HG03460 (cell line): ENCODE measurements at regions not wholly inside any gene's neighbourhood (a gene's known extent, or its start where the extent isn't known, plus 50 kb on each side); places are given as distances from the start of the nearest gene placed in this dataset.
"Not testable (repeated sequence)": the region's sequence is repeated elsewhere in the genome, so short reads cannot be mapped to it uniquely, and the experiment has no call there.

Experiments used
- ATAC-seq: cut with Tn5 transposase; IDR thresholded peaks from one replicate; pipeline ENCODE4 v1.9.1; 2021; ENCODE audit not compliant: unreplicated experiment

DNA sequence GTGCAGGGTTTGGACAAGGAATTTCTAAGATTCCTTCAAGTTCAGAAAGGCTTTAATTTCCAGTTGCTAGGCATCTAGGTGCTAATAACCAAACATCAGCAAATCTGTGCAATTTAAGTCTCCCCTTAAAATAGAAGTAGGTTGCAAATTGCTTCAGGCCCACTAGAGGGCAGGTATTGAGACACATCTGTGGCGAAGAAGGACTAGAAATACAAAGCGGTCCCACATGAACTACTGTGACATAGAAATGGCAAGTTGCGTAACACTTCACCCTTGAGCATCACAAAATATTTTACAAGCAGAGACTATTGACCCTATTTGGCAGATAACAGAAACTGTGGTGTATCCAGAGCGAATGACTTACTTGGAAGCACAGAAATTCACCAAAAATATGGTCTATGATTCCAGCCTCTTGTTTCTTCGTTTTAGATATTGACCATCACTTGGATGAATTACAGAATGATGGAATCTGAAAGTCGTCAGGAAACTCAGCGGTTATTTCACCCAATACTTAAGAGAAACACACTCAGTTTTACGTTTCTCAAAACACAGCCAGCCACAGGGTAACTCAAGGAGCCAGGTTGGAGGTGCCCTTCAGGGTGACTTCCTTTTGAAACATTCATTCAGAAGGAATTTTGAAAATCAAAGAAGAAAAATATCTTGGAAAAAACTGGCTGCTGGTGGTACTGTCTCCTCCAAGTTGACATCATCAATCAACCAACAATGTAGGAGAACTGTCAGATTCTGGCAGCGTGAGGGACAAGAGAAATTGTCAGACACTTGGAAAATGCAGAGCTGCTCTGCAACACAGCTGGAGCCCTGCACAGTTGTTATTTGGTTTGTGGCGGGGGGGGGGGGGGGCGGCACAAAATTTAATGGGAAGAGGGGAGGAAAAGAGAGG is 256.3 kb upstream of the MINDY3 start:
- peak; percentile 54 for ATAC-seq

DNA sequence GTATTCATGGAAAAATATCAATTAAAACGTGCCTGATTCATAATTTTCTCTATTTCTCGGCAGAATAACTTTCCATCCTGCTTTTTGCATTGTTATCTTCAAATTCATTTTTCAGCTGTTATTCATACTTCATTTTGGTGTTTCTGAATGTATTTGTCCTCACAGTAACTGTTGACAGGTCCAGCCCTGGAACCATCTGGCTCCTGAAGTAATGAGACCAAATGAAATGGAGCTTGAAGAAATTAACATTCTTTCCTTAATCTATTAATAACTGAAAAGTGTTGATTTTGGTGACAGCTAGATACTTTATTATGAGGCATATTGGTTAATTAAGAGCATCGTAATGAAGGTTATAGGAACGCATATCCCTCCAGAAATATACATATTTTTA is 257.0 kb upstream of the MINDY3 start:
- no peak for ATAC-seq

DNA sequence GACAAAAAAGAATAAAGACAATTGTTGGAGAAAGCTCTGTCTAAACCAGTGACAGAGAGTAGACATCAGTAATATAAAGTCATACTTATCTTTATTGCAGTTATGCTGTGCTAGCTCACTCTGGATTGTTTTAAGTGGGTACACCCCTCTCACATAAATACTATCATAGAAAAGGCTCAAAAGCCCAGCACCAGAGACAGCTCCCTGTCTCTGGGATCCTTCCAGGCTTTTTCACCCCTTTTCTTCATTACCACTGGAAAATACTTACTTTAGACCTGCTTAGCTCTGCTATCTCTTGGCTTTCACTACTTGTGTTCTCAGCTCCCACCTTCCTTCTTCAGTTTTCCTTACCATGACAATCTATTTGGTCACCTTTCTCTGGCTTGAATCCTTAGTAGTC is 259.1 kb upstream of the MINDY3 start:
- ATAC-seq, result no peak

DNA sequence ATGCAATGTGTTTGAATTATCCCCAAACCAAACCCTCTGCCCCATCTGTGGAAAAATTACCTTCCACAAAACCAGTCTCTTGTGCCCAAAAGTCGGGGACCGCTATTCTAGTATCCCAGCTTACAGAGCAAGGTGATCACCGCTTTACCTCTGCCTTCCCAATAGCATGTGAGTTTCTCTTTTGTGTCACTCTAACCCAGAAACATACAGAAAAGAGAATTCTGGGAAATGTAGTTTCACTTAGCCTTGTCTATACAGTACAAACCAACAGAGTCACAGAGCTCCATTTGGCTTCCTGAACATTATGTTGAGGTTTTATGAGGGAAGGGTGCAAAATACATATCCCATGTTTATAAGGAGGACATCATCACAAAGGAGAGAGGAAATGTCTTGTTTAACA is 260.3 kb upstream of the MINDY3 start:
- ATAC-seq, result no peak

DNA sequence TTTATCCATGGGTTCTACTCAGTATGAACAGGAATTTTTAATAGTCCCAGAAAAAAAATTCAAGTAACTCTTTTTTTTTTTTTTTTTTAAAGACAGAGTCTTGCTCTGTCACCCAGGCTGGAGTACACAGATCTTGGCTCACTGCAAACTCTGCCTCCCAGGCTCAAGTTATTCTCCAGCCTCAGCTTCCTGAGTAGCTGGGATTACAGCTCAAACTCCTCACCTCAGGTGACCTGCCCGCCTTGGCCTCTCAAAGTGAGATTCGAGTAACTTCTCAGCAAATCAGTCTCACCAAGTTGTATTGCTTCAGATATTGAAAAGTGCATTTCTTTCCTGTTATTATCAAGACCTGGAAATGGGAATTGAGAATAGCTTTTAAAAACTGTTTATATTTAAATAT is 281.2 kb upstream of the MINDY3 start:
- no peak for ATAC-seq

DNA sequence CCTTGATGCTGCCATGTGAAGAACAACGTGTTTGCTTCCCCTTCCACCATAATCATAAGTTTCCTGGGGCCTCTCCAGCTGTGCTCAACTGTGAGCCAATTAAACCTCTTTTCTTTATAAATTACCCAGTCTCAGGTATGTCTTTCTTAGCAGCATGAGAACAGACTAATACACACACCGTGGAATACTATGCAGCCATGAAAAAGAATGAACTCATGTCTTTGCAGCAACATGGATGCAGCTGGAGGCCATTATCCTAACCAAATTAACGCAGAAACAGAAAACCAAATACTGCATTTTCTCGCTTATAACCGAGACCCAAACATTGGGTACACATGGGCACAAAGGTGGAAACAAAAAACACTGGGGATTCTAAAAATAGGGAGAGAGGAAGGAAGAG is 286.7 kb upstream of the MINDY3 start:
- ATAC-seq, result no peak

DNA sequence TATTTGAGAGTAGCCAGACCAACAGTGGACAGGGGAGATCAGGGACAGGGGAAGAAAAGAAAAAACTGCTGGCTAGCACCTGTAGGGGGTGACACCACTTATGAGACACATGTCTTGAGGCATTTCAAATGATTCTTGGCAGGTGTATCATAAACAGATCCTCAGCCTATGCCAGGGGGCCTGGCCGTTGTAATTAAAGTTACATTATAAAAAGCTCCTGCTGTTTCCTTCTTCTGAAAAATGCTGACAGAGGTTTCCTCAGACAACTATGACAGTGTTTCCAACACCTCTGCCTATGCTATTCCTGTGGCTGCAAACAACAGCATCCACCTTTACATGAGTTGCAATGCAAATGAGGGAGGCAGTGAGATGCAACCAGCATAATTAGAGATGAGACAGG is 281.0 kb upstream of the PTER start:
- ATAC-seq, result no peak

DNA sequence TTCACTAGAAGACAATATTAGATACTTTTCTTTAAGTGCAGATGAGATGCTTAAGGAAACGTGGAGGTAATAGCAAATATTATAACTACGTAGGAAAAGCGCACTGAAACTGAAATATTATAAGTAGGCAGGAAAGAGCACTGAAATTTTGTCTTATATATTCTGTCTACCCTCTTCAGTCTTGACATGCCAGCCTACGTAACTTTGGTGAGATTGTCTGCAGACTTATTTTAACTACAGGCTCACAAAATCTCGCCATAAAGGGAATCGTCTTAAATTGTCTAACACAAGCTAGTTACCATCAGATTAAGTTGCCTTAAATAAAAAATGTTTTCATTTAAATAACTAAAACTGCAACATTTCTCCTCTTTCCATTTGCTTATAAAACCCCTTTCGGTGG is 280.1 kb upstream of the PTER start:
- ATAC-seq, result no peak

DNA sequence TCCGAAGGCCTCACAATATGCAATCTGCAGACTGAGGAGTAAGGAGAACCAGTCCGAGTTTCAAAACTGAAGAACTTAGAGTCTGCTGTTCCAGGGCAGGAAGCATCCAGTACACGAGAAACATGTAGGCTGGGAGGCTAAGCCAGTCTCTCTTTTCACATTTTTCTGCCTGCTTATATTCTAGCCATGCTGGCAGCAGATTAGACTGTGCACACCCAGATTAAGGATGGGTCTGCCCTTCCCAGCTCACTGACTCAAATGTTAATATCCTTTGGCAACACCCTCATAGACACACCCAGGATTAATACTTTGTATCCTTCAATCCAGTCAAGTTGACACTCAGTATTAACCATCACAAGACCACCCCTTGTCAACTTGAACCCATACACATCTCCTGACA is 271.7 kb upstream of the PTER start:
- not testable (repeated sequence) for ATAC-seq

DNA sequence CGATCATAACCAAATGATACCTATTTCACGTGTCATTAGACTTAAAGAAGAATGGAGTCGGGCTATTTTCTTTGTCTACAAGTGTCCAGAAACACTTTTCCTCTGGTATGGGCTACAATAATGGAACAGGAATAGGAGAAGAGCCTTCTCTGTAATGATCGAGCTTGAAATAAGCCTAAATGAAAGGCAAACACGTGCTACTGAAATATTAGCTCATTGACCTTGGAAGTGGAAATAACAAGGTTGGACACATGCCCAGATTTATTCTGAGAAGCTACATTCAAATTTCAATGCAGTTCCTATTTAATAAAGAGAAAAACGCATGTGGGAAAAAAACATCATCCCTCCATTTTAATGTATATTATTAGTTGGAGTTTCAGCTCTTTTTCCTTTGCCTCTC is 254.7 kb upstream of the PTER start:
- no peak for ATAC-seq

DNA sequence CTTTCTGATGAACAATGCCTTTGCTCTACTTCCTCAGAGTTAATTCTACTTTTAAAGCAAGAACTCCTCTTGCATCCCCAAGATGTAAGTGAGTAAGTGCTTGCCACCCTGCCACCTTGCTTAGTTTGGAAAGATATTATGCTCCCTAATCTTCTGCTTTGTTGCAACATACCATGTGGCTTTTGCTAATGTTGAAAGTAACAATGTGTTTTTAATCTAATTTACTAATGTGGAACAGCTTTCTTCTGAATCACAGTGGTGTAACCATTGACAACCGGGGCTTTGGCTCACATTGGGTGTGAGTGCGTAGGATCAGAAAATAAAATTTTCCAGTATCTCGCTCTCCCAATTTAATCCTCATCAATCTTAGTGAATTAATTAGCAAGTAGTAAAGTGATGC is 254.1 kb upstream of the PTER start:
- no peak for ATAC-seq

DNA sequence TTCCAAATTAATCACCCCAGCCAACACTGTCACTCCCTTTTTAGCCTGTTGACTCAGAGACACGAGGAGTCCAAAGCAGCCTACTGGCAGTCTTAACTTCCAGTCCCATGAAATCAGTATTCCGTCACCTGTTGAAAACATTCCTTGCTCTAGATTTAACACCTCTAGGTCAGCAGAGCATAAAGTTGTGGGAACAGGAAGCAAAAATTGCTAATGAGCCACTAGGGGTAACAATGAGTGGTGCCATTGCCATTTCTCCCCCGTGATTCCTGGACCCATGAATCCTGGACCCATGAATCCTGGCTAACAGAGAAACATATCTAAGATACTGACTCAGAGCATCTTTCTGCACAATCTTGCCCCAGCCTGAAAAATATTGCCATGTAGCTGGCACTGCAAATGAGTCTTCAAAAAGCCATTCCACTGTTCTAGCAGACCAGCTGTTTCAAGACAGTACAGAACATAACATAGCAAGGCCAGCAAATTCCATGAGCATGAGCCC is 252.7 kb upstream of the PTER start:
- no peak for ATAC-seq

DNA sequence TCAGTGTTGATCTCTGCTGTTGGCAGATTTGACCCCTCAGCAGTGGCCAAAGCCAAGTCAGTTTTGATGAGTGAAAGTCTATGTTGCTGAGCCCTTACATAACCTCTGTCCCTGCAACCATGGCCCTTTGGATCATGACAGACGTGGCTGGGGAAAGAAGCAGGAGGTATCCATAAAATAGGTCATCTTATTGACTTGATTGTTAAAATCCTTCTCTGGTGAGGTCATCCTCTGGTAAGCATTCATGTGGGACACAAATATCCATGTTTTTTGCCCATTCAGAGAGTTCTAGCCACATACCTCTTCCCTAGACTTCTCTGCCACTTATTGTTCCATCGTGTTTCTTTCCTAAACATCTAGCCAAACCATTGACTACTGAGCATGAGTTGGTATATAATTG is 251.9 kb upstream of the PTER start:
- ATAC-seq, result no peak

DNA sequence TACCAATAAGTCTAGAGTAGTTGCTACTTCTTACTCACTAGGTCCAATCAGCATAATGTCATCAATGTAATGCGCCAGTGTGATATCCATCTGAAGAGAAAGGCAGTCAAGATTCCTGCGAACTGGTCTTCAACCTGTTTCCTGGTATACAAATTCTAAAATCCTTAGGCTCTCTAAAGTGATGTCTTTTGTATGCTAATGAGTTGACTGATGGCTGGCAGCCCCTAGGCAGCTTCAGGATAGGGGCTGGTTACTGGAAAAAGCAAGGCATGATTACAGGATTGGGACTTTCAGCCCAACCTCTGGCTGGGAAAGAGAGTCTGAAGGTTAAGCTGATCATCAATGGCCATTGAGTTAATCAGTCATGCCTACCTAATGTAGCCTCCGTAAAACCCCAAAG is 250.2 kb upstream of the PTER start:
- no peak for ATAC-seq

DNA sequence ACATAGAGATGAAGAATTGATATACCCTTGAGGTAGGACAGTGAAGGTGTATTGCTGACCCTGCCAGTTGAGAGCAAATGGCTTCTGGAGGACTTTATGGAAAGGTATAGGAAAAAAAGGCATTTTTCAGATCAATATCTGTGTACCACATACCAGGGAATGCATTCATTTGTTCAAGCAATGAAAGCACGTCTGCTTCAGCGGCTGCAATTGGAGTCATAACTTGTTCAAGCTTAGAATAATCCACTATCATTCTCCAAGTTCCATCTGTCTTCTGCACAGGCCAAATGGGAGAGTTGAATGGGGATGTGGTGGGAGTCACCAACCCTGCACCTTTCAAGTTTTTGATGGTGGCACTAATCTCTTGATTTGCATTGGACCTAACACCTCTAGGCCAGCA is 249.6 kb upstream of the PTER start:
- no peak for ATAC-seq

DNA sequence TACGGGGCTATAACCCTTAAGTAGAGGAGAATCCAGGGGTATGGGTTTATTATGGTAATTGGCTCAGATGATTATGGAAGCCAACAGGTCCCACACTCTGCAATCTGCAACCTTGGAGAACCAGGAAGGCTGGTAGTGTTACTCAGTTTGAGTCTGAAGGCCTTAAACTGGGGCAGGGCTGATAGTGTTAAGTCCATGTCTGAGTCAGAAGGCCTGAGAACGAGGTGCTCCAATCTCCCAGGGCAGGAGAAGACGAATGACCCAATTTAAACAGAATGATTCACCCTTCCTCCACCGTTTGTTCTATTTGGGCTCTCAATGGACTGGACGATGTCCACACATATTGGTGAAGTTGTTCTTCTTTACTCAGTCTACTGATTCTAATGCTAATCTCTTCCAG is 244.5 kb upstream of the PTER start:
- ATAC-seq, result no peak

DNA sequence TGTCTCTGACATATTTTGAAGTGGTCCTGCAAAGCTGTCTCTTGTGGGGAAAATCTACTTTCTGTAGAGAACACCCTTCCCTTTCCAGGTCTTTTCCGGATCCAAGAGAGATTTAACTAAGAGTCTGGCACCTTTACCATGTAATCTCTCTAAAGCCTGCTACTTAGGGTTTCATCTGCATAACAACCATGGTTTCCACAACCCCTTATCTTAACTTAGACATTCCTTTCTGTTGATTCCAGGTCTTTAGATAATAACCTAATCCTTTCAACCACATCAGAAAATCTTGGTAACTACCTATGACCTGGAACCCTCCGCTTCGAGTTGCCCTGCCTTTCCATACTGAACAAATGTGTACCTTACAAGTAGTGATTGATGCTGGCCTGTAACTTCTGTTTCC is 243.6 kb upstream of the PTER start:
- no peak for ATAC-seq

DNA sequence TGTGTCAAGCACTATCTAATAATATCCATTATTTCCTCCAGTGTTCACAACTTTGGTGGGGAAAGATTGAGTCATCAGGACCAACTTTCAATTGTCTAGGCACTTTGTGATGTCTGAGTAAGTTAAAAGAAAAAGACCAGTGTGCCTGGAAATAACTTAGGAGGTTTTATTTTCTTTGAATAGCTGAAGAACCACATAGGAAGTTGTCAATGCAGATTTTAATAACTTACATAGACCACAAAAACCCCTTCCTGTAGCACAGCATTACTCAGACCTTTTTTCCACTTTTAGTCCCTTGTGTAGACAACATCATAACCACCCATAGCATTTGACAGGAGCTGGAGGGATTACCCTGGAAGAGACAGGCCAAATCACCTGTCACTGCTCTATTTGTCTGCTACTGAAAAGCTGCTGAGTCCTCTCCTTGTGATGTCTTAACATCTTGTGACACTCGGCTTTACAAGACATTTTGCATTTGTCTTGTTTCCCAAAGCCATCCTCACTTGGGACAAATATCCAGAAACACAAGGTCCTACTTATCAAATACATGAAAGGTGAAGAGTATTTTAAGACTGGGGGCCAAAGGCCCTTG is 241.5 kb upstream of the PTER start:
- ATAC-seq, result peak; percentile 99

DNA sequence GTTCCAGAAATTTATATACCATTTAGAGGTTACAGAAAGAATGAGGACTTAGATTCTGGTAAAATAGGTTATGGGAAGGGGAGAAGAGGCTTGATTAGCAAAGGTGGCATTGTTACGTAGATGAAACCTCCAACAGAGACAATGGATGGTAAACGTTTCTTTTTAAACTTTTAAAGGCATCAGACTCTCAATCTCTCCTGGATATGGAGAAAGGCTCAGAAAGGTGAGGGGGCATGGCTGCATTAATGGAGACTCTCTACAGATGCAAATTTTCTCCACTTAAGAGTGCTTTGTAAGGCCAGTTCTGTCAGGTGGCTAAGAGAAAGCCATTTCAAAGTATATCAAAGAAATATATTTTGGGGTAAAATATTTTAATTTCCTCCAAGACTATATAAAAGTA is 240.9 kb upstream of the PTER start:
- ATAC-seq, result no peak

DNA sequence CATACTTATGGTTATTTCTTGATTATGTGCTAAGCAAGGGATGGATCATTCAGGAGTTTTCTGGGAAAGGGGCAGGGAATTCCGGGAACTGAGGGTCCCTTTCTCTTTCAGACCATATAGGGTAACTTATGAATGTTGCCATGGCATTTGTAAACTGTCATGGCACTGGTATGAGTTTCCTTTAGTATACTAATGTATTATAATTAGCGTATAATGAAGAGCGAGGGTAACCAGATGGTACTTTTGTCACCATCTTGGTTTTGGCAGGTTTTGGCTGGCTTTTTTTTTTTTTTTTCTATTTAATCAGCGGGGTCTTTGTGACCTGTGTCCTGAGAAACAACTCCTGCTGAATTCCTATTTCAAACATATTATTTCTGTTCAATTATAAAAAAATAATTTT is 237.6 kb upstream of the PTER start:
- ATAC-seq, result no peak

DNA sequence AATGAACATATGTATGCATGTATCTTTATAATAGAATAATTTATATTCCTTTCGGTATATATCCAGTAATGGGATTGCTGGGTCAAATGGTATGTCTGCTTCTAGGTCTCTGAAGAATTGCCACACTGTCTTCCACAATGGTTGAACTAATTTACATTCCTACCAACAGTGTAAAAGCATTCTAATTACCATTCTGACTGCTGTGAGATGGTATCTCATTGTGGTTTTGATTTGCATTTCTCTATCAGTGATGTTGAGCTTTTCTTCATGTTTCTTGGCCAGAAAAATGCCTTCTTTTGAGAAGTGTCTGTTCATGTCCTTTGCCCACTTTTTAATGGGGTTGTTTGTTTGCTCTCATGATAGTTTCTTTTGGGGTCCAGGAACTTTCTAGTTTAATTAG is 213.2 kb upstream of the PTER start:
- not testable (repeated sequence) for ATAC-seq

DNA sequence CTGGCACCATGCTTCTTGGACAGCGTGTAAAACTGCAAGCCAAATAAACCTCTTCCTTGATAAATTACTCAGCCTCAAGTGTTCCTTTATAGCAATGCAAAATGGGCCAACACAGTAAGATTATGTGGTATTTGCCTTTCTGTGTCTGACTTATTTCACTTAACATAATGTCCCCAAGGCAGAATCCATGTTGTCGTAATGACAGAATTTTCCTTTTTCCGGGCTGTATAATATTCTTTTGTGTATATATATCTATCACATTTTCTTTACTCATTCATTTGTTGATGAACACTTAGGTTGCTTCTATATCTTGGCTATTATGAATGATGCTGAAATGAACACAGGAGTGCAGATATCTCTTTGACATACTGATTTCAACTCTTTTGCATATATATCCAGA is 209.1 kb upstream of the PTER start:
- no peak for ATAC-seq

DNA sequence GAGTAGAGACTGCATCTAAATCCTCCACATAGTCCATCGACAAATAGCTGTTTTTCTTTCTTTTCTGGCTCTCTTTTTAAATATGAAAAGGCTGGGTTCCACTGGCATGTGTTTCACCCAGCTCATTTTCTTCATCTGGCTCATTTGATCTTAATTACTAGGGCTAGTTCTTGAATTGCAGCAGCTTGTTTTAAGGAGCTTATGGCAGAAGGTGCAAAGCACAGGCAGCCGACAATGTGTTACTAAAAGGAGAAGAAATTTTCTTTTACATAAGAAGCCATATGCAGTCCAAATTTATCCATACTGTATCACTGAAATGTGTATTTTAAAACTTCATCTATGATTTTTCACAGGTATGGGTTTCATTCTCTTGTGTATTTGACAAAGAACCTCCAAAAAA is 205.6 kb upstream of the PTER start:
- ATAC-seq, result no peak
